Ovary (tissue), 7 donors: ENCODE measurements at regions not wholly inside any gene's neighbourhood (a gene's known extent, or its start where the extent isn't known, plus 50 kb on each side); places are given as distances from the start of the nearest gene placed in this dataset.

Experiments used
- DNase-seq, 5 donors: peaks; one replicate each; pipeline ENCODE4 v3.0.0-alpha.2; 2019 to 2020
- H3K27ac ChIP-seq, 2 donors: fragments of 200-600 bp; one replicate each; pipeline versions ENCODE4 v1.5.1 to v1.8.0; 2019 to 2022
- H3K27me3 ChIP-seq: fragments of 200-600 bp; one replicate; pipeline ENCODE4 v1.8.0; 2022
- H3K36me3 ChIP-seq: fragments of 200-600 bp; sonication (generic); one replicate; pipeline ENCODE4 v1.5.1; 2019
- H3K4me1 ChIP-seq: one replicate; pipeline ENCODE4 v1.8.1; 2013; ENCODE audit warnings: mild to moderate bottlenecking, moderate library complexity; ENCODE audit not compliant: insufficient read depth
- H3K4me3 ChIP-seq: fragments of 200-600 bp; sonication (generic); one replicate; pipeline ENCODE4 v1.5.1; 2017
- H3K9me3 ChIP-seq, 2 donors: fragments of 200-600 bp in 1 of 2; sonication (generic) in 1 of 2; one replicate each; pipeline versions ENCODE4 v1.5.1 to v1.8.1; 2013 to 2019; ENCODE audit warnings: mild to moderate bottlenecking in 1 of 2, moderate library complexity in 1 of 2
- CTCF ChIP-seq, 3 donors: fragments of 450-650 bp in 2 of 3; fragments of 200-600 bp in 1 of 3; IDR thresholded peaks; one replicate each; pipeline versions ENCODE4 v1.5.1 to v1.8.0; 2016 to 2022; ENCODE audit warnings: antibody characterized with exemption in 3 of 3, mild to moderate bottlenecking in 1 of 3
- EP300 ChIP-seq: sonication (generic); formaldehyde crosslinking; IDR thresholded peaks from one replicate; pipeline ENCODE4 v1.6.1; 2017; ENCODE audit warnings: antibody characterized with exemption
- POLR2A ChIP-seq: fragments of 450-650 bp; IDR thresholded peaks from one replicate; pipeline ENCODE4 v1.6.1; 2017; ENCODE audit warnings: antibody characterized with exemption, mild to moderate bottlenecking, moderate library complexity
- WGBS, 3 donors: extraction: QIAGEN DNeasy Blood & Tissue Kit in 1 of 3; methylation state at CpG; one replicate each; pipeline versions ENCODE4 v1.1.5 to v1.1.7; 2013 to 2017; 5-methylcytosine and 5-hydroxymethylcytosine counted together
- intact Hi-C, 4 donors: fragments of 100-400 bp; cut with DNase I; formaldehyde crosslinking; loops; one replicate each; pipeline versions ENCODE4 v1.11.0 to v1.15.1; 2022 to 2023
- donor health status: DM: no; HTN: no; CAD: no; lungs with moderate emphysema.
- donor health status: DM: no; HTN: no; CAD: no.
- donor health status: Bipolar disorder and iron deficiency.
- donor health status: DM: no; HTN: no; CAD: no.
- donor health status: DM: yes; HTN: yes; CAD: no.

DNA sequence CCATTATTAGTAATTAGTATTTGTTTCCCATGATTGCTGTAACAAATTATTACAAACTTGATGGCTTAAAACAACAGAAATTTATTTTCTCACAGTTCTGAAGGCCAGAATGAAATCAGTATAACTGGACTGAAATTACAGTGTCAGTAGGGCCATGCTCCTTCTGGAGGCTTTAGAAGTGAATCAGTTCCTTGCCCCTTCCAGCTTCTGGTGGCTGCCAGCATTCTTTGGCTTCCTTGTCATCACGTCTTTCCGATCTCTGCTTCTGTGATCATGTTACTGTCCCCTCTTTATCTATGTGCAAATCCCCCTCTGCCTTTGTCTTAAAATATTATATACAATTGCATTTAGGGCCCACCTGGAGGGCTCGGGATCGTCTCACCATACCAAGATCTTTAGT, 92.0 kb downstream of the FOXB1 start:
- Histone ChIP-seq H3K27ac (no peak overlapping the region), H3K27me3 (no peaks in the 10 kb centered on the region), H3K4me1 (no peaks in the 10 kb centered on the region), H3K4me3 (no peak overlapping the region), H3K9me3 (no peaks in the 10 kb centered on the region), H3K36me3 (no peaks in the 10 kb centered on the region)
- intact Hi-C loops: no loop called here
- WGBS, 3 donors: 74 to 90% (median 84%) methylated on average over 4 of the region's 4 CpGs
- TF ChIP-seq POLR2A (no peak), CTCF (IDR thresholded peaks at IDR 0.05) (no peak), EP300 (no peak)
- DNase-seq: no peak

DNA sequence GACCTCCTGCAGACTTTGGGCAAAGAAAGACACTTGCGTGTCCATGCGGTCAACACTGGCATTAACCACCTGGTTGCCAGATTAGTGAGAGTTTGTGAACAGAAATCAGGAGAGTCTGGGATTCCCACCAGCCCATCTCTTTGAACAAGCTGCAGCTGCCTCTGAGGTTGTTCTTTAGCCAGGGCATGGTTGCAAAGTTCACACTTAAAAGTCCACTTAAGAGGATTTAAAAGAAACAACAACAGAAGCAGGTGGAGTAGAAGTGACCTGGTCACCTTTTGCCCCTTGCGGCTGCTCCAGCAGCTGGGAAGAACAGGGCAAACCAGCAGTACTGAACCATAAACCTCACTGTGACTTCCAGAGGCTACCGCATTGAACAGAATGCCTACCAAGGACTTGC, 97.3 kb downstream of the FOXB1 start:
- TF ChIP-seq CTCF (IDR thresholded peaks at IDR 0.05): no peak
- TF ChIP-seq POLR2A: no peak
- TF ChIP-seq EP300: no peak
- Histone ChIP-seq H3K4me1 (no peaks in the 10 kb centered on the region), H3K9me3 (no peaks in the 10 kb centered on the region), H3K27ac (no peak overlapping the region), H3K4me3 (no peak overlapping the region), H3K36me3 (no peaks in the 10 kb centered on the region), H3K27me3 (no peaks in the 10 kb centered on the region)
- intact Hi-C loops: no loop called here
- WGBS, 3 donors: 35 to 53% (median 45%) methylated on average over 4 of the region's 4 CpGs
- DNase-seq: no peak

DNA sequence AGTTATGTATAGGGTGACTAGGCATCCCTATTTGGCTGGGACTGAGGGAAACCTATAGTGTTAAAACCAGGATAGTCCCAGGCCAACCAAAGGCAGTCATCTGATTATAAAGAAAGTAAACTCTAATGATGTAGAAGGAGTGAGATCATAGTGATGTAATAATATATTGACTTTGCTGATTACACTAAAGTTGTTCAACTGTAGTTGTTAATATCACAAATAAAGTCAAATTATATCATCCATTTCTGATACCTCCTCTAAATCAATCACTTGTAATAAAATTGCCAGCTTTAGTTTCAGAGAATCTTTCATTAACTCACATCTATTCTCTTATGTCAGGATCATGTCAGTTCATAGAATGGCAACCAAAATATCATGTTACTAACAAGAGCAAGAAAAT, 98.6 kb downstream of the FOXB1 start:
- intact Hi-C loops: no loop called here
- no peak for TF ChIP-seq POLR2A

DNA sequence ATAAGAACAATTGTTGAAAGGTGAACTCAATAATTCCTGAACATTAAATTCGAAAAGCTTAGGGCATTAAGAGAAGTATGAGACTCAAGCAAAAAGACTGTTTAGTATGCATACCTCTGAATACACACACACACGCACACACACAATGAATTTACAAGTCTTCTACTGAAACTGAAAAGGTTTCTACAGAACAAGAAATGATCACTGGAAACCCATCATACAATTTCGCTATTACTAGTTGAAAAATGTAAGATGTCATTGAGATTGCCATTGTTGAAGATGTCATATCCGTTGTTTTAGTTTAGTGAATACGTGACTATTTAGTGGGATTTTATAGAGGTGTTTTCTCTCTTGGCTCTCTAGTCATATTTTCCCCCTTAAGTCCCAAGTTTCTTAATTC, 106.8 kb downstream of the FOXB1 start:
- DNase-seq: no peak
- H3K9me3 ChIP-seq: peaks cover 0 to 6% of the 10 kb centered on the region in 2 donors
- H3K4me3 ChIP-seq: no peak overlapping the region
- intact Hi-C loops: no loop called here
- no peaks in the 10 kb centered on the region for H3K27me3 ChIP-seq
- WGBS, 3 donors: 86 to 90% (median 90%) methylated on average over 5 of the region's 5 CpGs
- no peak for TF ChIP-seq EP300
- TF ChIP-seq POLR2A: no peak
- no peak for TF ChIP-seq CTCF (IDR thresholded peaks at IDR 0.05)
- no peak overlapping the region for H3K27ac ChIP-seq
- H3K4me1 ChIP-seq: no peaks in the 10 kb centered on the region
- H3K36me3 ChIP-seq: no peaks in the 10 kb centered on the region

More for the DNA sequence above, 98.6 kb downstream of the FOXB1 start:
- peaks cover 0 to 6% of the 10 kb centered on the region in 2 donors for H3K9me3 ChIP-seq
- H3K36me3 ChIP-seq: no peaks in the 10 kb centered on the region
- DNase-seq: no peak
- H3K4me3 ChIP-seq: no peak overlapping the region
- no peak overlapping the region for H3K27ac ChIP-seq
- no peaks in the 10 kb centered on the region for H3K4me1 ChIP-seq
- no peaks in the 10 kb centered on the region for H3K27me3 ChIP-seq

GRCh38 chr15:60115579-60116380, 111.7 kb downstream of the FOXB1 start:
- no peaks in the 10 kb centered on the region for H3K4me1 ChIP-seq
- no peak overlapping the region for H3K27ac ChIP-seq
- no peaks in the 10 kb centered on the region for H3K9me3 ChIP-seq
- 46 to 56% (median 51%) methylated on average over 9 of the region's 9 CpGs for WGBS, 3 donors
- no peaks in the 10 kb centered on the region for H3K27me3 ChIP-seq
- no peak overlapping the region for H3K4me3 ChIP-seq
- no peaks in the 10 kb centered on the region for H3K36me3 ChIP-seq
- no peak for DNase-seq
- TF ChIP-seq CTCF (IDR thresholded peaks at IDR 0.05) (no peak), POLR2A (no peak), EP300 (no peak)
- intact Hi-C loops: no loop called here
